ENCODE measurements at regions not wholly inside any gene's neighbourhood (a gene's known extent, or its start where the extent isn't known, plus 50 kb on each side); places are given as distances from the start of the nearest gene placed in this dataset.

- no peaks in the 10 kb centered on the region for H3K36me3 ChIP-seq
- no peak overlapping the region for H3K27ac ChIP-seq
- DNase-seq, result no peak
- no peaks in the 10 kb centered on the region for H3K9me3 ChIP-seq
- H3K4me1 ChIP-seq, result no peaks in the 10 kb centered on the region
- TF ChIP-seq POLR2A (IDR thresholded peaks at IDR 0.05) (no peak), CTCF (IDR thresholded peaks at IDR 0.05) (no peak)
- no peak overlapping the region for H3K4me3 ChIP-seq
- no peaks in the 10 kb centered on the region for H3K27me3 ChIP-seq
Measured at GRCh38 chr2:147649286-147649685, 195.5 kb upstream of the ACVR2A start.

DNA sequence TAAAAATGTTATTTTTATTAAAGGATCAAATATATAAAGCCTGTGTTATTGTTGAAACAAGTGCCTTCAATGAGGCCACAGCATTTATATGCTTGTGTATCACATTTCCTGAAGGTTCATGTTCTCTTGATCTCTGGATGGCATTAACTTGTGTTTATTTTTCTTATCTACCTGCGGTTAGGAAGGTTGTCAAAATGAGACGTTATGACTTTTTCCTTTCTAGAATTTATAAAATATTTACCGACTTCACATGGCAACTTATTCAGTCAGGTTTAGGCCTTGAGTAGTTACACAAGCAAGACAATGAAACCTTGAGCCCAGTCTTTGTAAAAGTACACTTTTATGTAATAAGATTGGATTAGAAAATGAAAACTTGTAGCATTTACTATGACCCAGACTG, 196.4 kb upstream of the ACVR2A start:
- Histone ChIP-seq H3K4me3 (no peak overlapping the region), H3K4me1 (no peaks in the 10 kb centered on the region), H3K9me3 (no peaks in the 10 kb centered on the region), H3K27me3 (no peaks in the 10 kb centered on the region), H3K27ac (no peak overlapping the region), H3K36me3 (no peaks in the 10 kb centered on the region)
- no peak for TF ChIP-seq CTCF (IDR thresholded peaks at IDR 0.05)
- no peak for TF ChIP-seq POLR2A (IDR thresholded peaks at IDR 0.05)
- no peak for DNase-seq

GRCh38 chr2:147647816-147648215, 197.0 kb upstream of the ACVR2A start:
- Histone ChIP-seq H3K27me3 (no peaks in the 10 kb centered on the region), H3K9me3 (no peaks in the 10 kb centered on the region), H3K4me1 (no peaks in the 10 kb centered on the region), H3K4me3 (no peak overlapping the region), H3K27ac (no peak overlapping the region), H3K36me3 (no peaks in the 10 kb centered on the region)
- TF ChIP-seq POLR2A (IDR thresholded peaks at IDR 0.05) (no peak), CTCF (IDR thresholded peaks at IDR 0.05) (no peak)
- no peak for DNase-seq

GRCh38 chr2:147646818-147647468, 197.9 kb upstream of the ACVR2A start:
- no peak overlapping the region for H3K27ac ChIP-seq
- H3K4me3 ChIP-seq, result no peak overlapping the region
- no peaks in the 10 kb centered on the region for H3K4me1 ChIP-seq
- TF ChIP-seq POLR2A (IDR thresholded peaks at IDR 0.05) (no peak), CTCF (IDR thresholded peaks at IDR 0.05) (no peak)
- DNase-seq, result no peak
- H3K9me3 ChIP-seq, result no peaks in the 10 kb centered on the region
- no peaks in the 10 kb centered on the region for H3K27me3 ChIP-seq
- no peaks in the 10 kb centered on the region for H3K36me3 ChIP-seq

GRCh38 chr2:147644491-147644890, 200.3 kb upstream of the ACVR2A start:
- Histone ChIP-seq H3K4me3 (no peak overlapping the region), H3K4me1 (no peaks in the 10 kb centered on the region), H3K9me3 (no peaks in the 10 kb centered on the region), H3K36me3 (no peaks in the 10 kb centered on the region), H3K27me3 (no peaks in the 10 kb centered on the region), H3K27ac (no peak overlapping the region)
- no peak for DNase-seq
- TF ChIP-seq POLR2A (IDR thresholded peaks at IDR 0.05), result no peak
- TF ChIP-seq CTCF (IDR thresholded peaks at IDR 0.05), result no peak

DNA sequence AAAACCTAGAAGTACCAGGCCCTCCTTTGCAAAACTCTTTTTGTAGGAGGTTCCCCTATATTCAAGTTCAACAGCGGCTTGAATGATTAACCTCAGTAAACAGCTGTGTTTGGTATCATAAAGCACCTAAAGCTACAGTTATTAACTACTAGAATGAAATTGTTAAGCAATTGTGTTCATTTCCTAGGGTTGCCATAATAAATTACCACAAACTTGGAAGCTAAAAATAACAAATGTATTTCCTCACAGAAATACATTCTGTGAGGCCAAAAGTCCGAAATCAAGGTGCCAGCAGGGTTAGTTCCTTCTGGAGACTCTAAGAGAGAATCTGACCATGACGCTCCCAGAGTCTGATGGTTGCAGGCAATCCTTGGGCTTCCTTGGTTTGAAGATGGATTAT, 202.1 kb upstream of the ACVR2A start:
- Histone ChIP-seq H3K27me3 (no peaks in the 10 kb centered on the region), H3K9me3 (no peaks in the 10 kb centered on the region), H3K4me1 (no peaks in the 10 kb centered on the region), H3K36me3 (no peaks in the 10 kb centered on the region), H3K4me3 (no peak overlapping the region), H3K27ac (no peak overlapping the region)
- TF ChIP-seq POLR2A (IDR thresholded peaks at IDR 0.05), result no peak
- TF ChIP-seq CTCF (IDR thresholded peaks at IDR 0.05), result no peak
- no peak for DNase-seq

Data from Peyer's patch (tissue), 4 donors.